GM19397 (cell line): ENCODE measurements at regions not wholly inside any gene's neighbourhood (a gene's known extent, or its start where the extent isn't known, plus 50 kb on each side); places are given as distances from the start of the nearest gene placed in this dataset.

ENCODE experiments used
- ATAC-seq: cut with Tn5 transposase; IDR thresholded peaks from one replicate; pipeline ENCODE4 v1.9.1; 2021; ENCODE audit warnings: mild to moderate bottlenecking, moderate library complexity; ENCODE audit not compliant: unreplicated experiment

DNA sequence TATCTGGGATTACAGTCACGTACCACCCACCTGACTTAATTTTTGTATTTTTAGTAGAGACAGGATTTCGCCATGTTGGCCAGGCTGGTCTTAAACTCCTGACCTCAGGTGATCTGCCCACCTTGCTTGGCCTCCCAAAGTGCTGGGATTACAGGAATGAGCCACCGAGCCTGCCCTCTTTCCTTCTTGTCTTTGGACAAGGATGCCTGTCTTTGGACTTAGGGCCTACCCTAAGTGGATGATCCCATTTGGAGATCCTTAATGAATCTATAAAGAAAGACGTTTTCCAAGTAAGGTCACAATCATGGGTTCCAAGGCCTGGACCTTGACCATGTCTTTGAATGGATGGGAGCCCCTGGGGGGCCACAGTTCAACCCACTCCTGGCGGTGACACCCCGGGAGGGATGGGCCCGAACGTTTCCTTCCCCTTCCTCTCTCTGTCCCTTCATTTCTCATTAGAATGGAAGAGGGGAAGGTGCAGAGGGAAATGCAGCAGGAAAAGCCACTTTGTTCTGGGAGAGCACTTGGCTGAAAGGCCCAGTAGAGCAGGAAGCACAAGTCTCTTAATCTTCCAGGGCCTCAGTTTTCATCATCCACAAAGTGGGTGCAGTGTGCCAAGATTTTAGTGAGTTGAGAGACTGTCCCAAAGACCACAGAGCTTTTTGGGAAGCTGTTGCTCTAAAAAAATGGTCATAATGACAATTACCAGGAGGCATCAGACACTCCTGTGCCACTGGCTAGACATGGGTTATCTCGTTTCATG lies 353.3 kb downstream of the SEC14L1 start:
- ATAC-seq, result no peak

- ATAC-seq, result no peak
These were observed 354.1 kb downstream of the SEC14L1 start for GRCh38 chr17:77494664-77495435.

- ATAC-seq, result no peak
These were observed 354.8 kb downstream of the SEC14L1 start for GRCh38 chr17:77495575-77495974.

GRCh38 chr17:77496401-77496801 lies 355.6 kb downstream of the SEC14L1 start:
- no peak for ATAC-seq

DNA sequence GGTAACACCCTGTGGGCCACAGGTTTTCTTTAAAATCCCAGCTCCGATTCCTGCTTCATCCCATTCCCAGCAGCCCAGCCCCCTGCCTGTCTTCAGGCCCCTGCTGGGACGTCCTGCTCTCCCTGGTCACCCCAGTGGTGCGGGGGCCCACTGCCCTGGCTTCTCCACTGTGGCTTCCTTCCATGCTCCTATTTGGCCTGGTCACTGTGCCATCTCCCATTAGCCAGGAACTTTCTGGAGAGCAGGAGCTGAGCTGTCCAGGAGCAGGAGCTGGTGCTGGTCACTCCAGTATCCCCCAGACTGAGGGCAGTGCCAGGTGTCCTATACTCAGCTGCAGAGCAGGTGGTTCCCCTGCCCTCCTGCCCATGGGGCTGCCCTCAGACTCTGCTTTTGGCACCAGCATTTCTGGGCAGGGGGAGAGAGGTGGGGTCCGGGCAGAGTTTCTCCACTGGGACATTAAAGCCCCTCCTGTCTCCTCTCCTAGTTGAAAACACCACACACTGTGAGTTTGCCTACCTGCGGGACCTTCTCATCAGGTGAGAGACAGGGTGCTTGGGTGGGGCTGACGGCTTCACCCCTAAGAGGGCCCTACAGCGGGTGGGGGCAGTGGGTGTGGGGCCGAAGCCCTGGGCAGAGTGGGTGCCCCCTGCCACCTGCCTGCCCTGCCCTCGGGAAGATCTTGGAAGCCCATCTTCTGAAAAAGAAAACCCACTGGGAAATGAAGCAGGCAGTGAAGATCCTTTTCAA lies 356.2 kb downstream of the SEC14L1 start:
- no peak for ATAC-seq

- ATAC-seq, result no peak
These were observed 356.8 kb downstream of the SEC14L1 start for GRCh38 chr17:77497578-77497934.

DNA sequence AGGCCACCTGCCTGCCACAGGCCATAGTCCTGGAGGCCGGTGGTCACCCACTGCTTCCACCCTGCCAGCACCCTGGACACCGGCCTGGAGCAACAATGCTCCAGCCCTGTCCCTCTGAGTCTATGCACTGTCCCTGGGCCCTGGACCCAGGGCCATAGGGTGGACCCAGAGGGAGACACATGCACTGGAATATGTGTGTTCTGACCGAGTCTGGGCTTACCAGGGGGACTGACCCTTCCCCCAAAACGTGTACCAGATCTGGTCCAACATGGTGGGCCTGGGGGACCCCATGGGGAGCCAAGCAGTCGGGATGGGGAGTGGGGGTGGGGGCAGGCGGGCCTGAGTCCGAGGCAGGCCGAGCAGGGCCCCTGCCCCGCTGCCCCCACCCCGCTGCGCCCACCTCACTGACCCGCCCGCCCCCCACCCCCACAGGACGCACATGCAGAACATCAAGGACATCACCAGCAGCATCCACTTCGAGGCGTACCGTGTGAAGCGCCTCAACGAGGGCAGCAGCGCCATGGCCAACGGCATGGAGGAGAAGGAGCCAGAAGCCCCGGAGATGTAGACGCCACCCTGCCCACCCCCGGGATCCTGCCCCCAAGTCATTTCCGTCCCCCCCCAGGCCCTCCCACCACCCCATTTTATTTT lies 357.4 kb downstream of the SEC14L1 start:
- no peak for ATAC-seq

DNA sequence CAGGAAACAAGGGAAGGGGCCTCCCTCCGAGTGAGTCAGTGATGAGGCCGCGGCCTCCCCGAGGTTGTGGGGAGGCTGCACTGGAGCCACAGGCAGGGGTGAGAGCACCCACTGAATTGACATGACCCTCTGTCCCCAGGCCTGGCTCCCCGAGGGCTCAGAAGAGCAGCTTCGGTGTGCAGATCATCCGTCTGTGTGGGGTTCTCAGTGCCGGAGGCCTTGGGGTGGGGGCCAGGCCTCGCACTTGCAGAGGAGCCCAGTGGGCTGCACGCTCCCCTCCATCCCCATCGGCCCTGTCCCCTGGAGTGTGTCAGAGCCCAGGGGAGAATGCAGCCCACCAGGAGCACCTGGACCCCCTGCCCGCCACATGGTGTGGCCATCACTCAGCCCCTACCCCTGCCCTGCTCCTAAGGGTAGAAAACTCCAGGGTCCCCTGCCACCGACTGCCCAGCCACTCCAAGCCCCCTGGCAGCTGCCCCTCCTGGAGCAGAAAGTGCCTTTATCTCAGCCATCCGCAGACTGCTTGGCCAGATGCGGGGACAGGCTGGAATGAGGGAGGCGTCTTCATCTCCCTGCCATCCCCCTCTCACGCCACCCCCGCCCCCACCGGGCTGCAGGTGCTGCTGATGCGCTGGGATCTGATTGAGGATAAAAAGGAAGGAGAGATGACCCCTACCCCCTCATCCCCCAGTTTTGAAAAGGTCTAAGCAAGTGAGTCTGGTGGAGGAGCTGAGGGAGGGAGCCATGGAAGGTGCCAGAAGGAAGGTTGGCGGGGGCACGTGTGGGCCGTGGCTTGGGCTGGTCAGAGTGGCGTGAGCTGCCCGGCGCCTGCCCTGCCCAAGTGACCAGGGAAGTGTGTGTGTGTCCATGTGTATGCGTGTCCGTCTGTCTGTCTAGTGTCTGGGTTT lies 358.3 kb downstream of the SEC14L1 start:
- ATAC-seq, result no peak

- no peak for ATAC-seq
These were observed 359.1 kb downstream of the SEC14L1 start for GRCh38 chr17:77499699-77500435.

GRCh38 chr17:77501101-77501566 lies 360.4 kb downstream of the SEC14L1 start:
- ATAC-seq, result no peak

DNA sequence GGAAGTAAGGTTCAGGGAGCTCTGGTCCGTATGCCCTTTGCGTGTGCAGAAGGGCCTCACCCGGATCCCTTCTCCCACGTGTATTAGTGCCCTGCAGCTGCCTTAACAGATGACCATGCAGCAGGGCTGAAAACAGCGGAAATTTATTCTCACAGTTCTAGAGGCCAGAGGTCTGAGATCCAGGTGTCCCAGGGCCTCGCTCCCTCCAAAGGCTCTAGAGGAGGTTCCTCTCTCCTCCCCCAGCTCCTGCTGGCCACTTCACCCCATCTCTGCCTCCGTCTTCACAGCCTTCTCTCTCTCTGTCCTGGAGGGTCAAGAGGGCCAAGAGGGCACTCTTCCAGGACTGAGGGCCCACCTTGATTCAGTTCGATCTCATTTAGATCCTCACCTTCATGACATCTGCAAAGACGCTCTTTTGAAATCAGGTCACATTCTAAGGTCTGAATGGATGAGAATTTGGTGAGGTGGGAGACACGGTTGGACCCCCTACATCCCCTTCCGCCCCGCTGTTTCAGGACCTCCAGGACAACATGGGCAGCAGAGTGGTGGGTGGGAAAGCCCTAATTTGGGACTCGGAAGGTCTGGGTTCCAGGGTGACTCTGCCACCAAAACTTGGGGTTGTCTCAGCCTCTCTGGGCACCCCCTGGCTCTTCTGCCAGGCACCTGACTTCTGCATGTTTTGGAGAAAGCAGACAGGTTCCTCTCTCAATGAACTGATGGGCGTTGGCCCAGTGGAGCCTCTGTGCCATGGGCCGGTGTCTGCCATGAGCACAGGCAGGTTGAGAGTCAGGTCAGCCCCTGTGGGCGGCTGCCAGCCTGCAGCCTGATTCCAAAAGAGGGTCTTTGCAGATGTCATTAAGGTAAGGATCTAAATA lies 361.2 kb downstream of the SEC14L1 start:
- ATAC-seq, result no peak

- ATAC-seq, result no peak
These were observed 362.0 kb downstream of the SEC14L1 start for GRCh38 chr17:77502626-77503292.

DNA sequence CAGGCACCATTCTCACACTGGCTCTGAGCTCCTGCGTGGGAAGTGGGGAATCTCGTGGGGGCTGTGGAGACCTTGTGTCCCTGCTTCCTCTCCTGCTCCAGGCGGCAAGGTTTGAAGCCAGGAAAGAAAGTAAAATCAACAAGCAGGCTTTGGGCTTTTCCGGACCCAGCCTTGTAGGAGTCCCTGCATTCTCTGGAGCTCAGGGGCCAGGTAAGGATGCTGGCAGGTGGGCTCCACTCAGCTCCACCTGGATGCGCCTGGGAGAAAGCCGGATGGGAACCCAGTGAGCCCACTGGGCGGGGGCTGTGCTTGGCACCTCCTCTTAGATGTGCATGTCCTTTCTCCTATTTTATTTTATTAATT lies 362.5 kb downstream of the SEC14L1 start:
- ATAC-seq, result no peak

DNA sequence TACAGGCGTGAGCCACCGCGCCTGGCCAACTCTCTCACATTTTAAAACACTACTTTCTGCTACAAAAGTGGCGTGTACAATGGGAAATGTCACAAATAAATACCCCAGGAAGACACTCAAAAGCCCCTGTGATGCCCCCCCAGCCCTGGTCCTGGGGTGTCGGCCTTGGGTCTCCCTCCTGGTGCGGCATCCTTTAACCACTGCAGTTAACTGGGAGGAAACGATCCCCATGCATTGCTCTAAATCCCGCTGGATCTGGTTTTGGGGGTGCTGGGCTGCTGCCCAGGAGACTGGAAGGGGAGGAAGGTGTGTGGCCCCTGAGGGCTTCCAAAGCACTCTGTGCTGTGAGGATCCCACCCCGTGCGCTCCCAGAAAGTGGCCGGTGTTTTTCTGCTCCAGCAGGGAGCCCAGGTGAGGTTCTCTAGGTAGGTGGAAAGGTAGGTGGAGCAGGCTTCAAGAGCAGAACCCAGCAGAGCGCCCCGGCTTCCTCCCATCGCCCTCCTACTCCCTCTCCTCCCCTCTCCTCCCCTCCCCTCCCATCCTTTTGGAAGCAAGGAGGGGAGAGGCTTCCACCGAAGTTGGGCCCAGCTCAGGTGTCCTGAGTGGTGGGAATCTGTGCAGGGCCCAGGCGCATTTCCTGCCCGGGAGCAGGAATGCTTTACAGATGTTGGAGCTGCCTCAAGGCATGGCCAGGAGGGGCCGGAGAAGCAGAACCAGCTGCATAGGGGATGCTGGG lies 363.3 kb downstream of the SEC14L1 start:
- no peak for ATAC-seq

GRCh38 chr17:77504652-77505155 lies 363.9 kb downstream of the SEC14L1 start:
- no peak for ATAC-seq

DNA sequence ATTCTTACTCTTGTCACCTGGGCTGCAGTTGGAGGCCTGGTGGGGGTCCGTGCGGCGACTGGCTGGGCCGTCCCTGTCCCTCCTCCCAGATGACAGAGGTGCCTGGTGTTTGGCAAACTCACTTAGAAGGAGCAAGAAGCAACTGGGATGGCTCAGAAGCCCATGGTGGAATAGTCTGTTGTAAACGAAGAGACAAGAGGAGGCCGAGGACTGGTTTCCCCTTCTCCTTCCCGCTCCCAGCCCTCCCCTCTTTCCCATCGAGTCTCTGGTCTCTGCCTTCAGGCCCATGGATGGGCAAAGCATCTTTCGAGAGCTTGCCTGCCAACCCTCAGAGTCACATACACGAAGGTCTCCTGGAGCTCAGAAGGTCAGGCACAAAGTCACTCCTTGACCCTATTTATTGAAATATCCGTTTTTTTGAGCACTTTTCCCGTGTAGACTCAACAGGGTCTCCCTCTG lies 364.4 kb downstream of the SEC14L1 start:
- no peak for ATAC-seq
